Astrocyte of the cerebellum (primary cell): ENCODE measurements at regions not wholly inside any gene's neighbourhood (a gene's known extent, or its start where the extent isn't known, plus 50 kb on each side); places are given as distances from the start of the nearest gene placed in this dataset.
"Not testable (repeated sequence)": the region's sequence is repeated elsewhere in the genome, so short reads cannot be mapped to it uniquely, and the experiment has no call there.

Experiments
- DNase-seq: peaks from one replicate; pipeline ENCODE4 v3.0.0-alpha.2; 2011; ENCODE audit warnings: low read depth
- H3K4me3 ChIP-seq: 2 replicates; pipeline ENCODE4 v1.5.1; 2011; ENCODE audit warnings: mild to moderate bottlenecking, low read depth, low read length, moderate library complexity
- CTCF ChIP-seq: IDR thresholded peaks from 2 replicates; pipeline ENCODE4 v1.5.1; 2012; ENCODE audit warnings: low read length, low read depth, moderate library complexity, mild to moderate bottlenecking; ENCODE audit errors: missing control alignments
- in situ Hi-C: cut with HindIII; loops from 2 replicates; pipeline ENCODE4 v1.10.0; 2017; ENCODE audit warnings: low sequenced_read_pairs

- in situ Hi-C loops: no loop called here
- DNase-seq: no peak
- no peak overlapping the region for H3K4me3 ChIP-seq
- TF ChIP-seq CTCF: no peak
These were observed 356.3 kb upstream of the C1orf174 start for GRCh38 chr1:4256351-4256750.

GRCh38 chr1:4258146-4258777, 358.2 kb upstream of the C1orf174 start:
- in situ Hi-C loops, DNase-seq, H3K4me3 ChIP-seq: not testable (repeated sequence)

- no peak for TF ChIP-seq CTCF
These were observed 361.3 kb upstream of the C1orf174 start for GRCh38 chr1:4261327-4261726.

GRCh38 chr1:4262665-4263064, 362.6 kb upstream of the C1orf174 start:
- DNase-seq: no peak
- TF ChIP-seq CTCF: no peak
- in situ Hi-C loops: no loop called here
- H3K4me3 ChIP-seq: no peak overlapping the region

More at GRCh38 chr1:4261327-4261726, 361.3 kb upstream of the C1orf174 start:
- no peak for DNase-seq
- in situ Hi-C loops: no loop called here
- no peak overlapping the region for H3K4me3 ChIP-seq

GRCh38 chr1:4263699-4264098, 363.6 kb upstream of the C1orf174 start:
- H3K4me3 ChIP-seq: no peak overlapping the region
- DNase-seq: no peak
- TF ChIP-seq CTCF: no peak
- in situ Hi-C loops: no loop called here

GRCh38 chr1:4265836-4266235, 365.8 kb upstream of the C1orf174 start:
- H3K4me3 ChIP-seq: no peak overlapping the region
- TF ChIP-seq CTCF: no peak
- no peak for DNase-seq
- in situ Hi-C loops: no loop called here

- DNase-seq: no peak
- H3K4me3 ChIP-seq: no peak overlapping the region
- in situ Hi-C loops: no loop called here
- no peak for TF ChIP-seq CTCF
These were observed 367.5 kb upstream of the C1orf174 start for GRCh38 chr1:4267381-4268261.
